OCI-LY3 (cell line): ENCODE measurements at regions not wholly inside any gene's neighbourhood (a gene's known extent, or its start where the extent isn't known, plus 50 kb on each side); places are given as distances from the start of the nearest gene placed in this dataset.

Experiments used
- EZH2phosphoT487 ChIP-seq: fragments of 200-600 bp; shearing (Covaris generic); IDR thresholded peaks from 2 replicates; pipeline ENCODE4 v1.6.1; 2018; ENCODE audit warnings: antibody characterized with exemption, mixed run types, low read depth
- TF ChIP-seq, protein P1 (sequence below): fragments of 200-600, 300-600 bp; sonication (generic); IDR thresholded peaks from 2 replicates; pipeline ENCODE4 v1.5.1; 2014; ENCODE audit warnings: antibody characterized with exemption, low read length, low read depth

DNA sequence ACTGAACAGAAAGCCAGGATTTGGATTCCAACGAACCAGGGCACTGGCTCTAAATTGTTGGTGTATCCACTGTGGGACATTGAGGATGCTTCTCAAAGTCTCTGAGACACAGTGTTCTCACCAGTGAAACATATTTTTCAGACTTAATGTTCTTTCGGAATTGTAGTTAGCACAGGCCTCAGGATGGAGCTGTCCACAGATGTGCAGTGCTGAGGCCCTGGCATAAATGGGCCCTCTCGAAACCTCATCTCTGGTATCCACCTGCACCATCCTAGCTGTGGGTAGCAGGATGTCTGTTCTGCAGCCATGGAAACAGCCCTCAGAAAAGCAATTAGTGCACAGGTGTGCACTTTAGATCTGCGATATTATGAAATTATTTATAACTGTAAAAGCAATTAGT is 656.8 kb downstream of the TBC1D22A start:
- TF ChIP-seq, protein P1, sequence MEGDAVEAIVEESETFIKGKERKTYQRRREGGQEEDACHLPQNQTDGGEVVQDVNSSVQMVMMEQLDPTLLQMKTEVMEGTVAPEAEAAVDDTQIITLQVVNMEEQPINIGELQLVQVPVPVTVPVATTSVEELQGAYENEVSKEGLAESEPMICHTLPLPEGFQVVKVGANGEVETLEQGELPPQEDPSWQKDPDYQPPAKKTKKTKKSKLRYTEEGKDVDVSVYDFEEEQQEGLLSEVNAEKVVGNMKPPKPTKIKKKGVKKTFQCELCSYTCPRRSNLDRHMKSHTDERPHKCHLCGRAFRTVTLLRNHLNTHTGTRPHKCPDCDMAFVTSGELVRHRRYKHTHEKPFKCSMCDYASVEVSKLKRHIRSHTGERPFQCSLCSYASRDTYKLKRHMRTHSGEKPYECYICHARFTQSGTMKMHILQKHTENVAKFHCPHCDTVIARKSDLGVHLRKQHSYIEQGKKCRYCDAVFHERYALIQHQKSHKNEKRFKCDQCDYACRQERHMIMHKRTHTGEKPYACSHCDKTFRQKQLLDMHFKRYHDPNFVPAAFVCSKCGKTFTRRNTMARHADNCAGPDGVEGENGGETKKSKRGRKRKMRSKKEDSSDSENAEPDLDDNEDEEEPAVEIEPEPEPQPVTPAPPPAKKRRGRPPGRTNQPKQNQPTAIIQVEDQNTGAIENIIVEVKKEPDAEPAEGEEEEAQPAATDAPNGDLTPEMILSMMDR, result no peak
- TF ChIP-seq EZH2phosphoT487, result no peak
